Calu3 (cell line): ENCODE measurements at regions not wholly inside any gene's neighbourhood (a gene's known extent, or its start where the extent isn't known, plus 50 kb on each side); places are given as distances from the start of the nearest gene placed in this dataset.

Experiments
- BruUV-seq: library from RNA; stranded (reverse); fragments of 400-500 nt; replicated peaks from 2 replicates; lab custom pipeline; 2021; lab: Mats Ljungman, UMichigan
- CTCF ChIA-PET: fragments of 300-600 bp; sonication (Branson Sonifier 250); formaldehyde crosslinking; loops from one replicate; lab custom pipeline; 2022; ENCODE audit warnings: antibody characterized with exemption; lab: Charles Lee
- DNase-seq: peaks from one replicate; pipeline ENCODE4 v3.0.0; 2022
- H3K27ac Mint-ChIP-seq: one replicate; pipeline ENCODE4 v1.8.0; 2022; ENCODE audit warnings: mixed read lengths; ENCODE audit not compliant: unreplicated experiment
- H3K27me3 Mint-ChIP-seq: one replicate; pipeline ENCODE4 v1.8.0; 2022; ENCODE audit warnings: mixed read lengths; ENCODE audit not compliant: unreplicated experiment
- H3K36me3 Mint-ChIP-seq: one replicate; pipeline ENCODE4 v1.8.0; 2022; ENCODE audit warnings: mild to moderate bottlenecking, moderate library complexity, mixed read lengths; ENCODE audit not compliant: insufficient read depth, unreplicated experiment
- H3K4me1 Mint-ChIP-seq: one replicate; pipeline ENCODE4 v1.8.0; 2022; ENCODE audit warnings: mild to moderate bottlenecking, low read depth, mixed read lengths; ENCODE audit not compliant: unreplicated experiment
- H3K4me3 Mint-ChIP-seq: one replicate; pipeline ENCODE4 v1.8.0; 2022; ENCODE audit warnings: mild to moderate bottlenecking, low read depth, moderate library complexity, mixed read lengths; ENCODE audit not compliant: unreplicated experiment
- H3K9me3 Mint-ChIP-seq: one replicate; pipeline ENCODE4 v1.8.0; 2022; ENCODE audit warnings: low read depth, mixed read lengths; ENCODE audit not compliant: unreplicated experiment
- intact Hi-C: fragments of 100-400 bp; cut with micrococcal nuclease; formaldehyde crosslinking; loops from one replicate; pipeline ENCODE4 v1.10.0; 2022; ENCODE audit not compliant: unreplicated experiment
- TF ChIP-seq, protein P1 (sequence below): fragments of 200-600 bp; IDR thresholded peaks from one replicate; pipeline ENCODE4 v1.8.0; 2022; ENCODE audit warnings: antibody characterized with exemption; ENCODE audit not compliant: unreplicated experiment

DNA sequence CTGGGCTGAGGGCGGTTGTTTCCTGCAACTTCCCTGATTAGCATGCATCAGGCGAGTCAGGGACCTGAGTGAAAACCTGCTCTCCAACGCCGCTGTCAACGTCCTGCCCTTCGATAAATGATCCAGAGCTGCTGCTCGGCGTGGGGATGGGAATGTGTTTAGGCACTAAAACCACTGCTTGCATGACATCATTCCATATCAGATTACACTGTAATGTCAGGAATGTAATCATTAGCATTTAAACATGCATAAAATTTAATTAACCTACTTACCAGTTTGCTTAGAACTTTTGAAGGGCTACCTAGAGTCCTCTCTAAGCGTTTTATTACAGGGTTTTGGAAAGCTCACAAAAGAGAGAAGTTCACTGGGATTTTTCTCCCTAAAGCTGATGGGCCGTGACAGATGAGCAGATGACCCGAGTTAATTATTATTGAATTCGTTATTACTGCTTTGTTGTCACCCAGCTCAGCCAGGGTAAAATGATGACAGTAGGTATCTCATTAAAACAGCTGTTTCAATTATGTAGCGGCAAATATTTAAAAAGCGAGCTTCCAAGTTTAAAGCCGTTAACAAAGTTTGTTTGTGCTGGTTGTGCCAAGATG lies 685.6 kb upstream of the SALL3 start:
- Mint-ChIP-seq H3K36me3 (no peaks in the 10 kb centered on the region), H3K9me3 (peaks cover 20% of the 10 kb centered on the region), H3K27ac (no peak overlapping the region), H3K27me3 (no peaks in the 10 kb centered on the region), H3K4me1 (no peaks in the 10 kb centered on the region), H3K4me3 (no peak overlapping the region)
- CTCF ChIA-PET: no interaction called here
- TF ChIP-seq, protein P1, sequence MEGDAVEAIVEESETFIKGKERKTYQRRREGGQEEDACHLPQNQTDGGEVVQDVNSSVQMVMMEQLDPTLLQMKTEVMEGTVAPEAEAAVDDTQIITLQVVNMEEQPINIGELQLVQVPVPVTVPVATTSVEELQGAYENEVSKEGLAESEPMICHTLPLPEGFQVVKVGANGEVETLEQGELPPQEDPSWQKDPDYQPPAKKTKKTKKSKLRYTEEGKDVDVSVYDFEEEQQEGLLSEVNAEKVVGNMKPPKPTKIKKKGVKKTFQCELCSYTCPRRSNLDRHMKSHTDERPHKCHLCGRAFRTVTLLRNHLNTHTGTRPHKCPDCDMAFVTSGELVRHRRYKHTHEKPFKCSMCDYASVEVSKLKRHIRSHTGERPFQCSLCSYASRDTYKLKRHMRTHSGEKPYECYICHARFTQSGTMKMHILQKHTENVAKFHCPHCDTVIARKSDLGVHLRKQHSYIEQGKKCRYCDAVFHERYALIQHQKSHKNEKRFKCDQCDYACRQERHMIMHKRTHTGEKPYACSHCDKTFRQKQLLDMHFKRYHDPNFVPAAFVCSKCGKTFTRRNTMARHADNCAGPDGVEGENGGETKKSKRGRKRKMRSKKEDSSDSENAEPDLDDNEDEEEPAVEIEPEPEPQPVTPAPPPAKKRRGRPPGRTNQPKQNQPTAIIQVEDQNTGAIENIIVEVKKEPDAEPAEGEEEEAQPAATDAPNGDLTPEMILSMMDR: no peak
- no peak for DNase-seq
- intact Hi-C loops: no loop called here
- BruUV-seq: no TSS peak

DNA sequence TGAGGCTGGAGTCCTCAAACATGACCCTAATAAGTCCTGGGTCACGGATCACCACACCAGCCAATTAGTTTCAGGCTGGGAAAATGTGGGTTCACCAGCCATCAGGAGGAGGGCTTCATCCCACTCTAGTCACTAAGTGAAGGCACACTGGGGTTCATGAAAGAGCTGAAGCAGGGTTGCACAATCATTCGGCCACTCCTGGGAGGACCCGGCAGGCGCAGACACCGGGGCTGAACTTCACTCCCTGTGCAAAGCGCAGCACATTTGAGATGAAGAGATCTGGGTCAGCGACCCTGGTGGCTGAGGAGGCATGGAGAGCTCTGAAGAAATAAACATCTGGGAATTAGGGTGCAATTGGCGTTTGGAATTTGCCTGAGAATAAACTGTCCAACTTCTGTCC lies 684.4 kb upstream of the SALL3 start:
- CTCF ChIA-PET: no interaction called here
- Mint-ChIP-seq H3K4me1 (no peaks in the 10 kb centered on the region), H3K27ac (no peak overlapping the region), H3K9me3 (peaks cover 20% of the 10 kb centered on the region), H3K4me3 (no peak overlapping the region), H3K27me3 (no peaks in the 10 kb centered on the region), H3K36me3 (no peaks in the 10 kb centered on the region)
- no TSS peak for BruUV-seq
- DNase-seq: no peak
- intact Hi-C loops: no loop called here
- TF ChIP-seq, protein P1: no peak

DNA sequence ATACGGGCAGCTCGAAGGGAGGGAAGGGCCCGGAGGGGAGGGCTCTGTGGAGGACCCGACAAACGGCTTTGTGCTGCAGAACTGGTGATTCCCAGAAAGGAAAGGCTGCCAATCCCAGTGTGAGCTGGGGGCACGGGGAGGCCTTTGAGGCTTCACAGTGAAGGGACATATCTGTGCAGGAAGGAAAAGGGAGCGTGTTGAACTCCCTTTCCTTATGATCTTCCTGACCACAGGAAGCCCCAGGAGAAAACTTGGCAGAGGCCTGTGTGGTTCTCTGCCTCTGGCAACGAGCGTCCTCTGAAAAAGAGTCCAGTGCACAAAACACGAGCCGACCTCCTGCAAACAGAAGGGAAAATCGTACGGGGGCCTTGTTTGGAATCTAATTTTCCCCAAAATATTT lies 683.5 kb upstream of the SALL3 start:
- no TSS peak for BruUV-seq
- Mint-ChIP-seq H3K27ac (no peak overlapping the region), H3K27me3 (no peaks in the 10 kb centered on the region)

DNA sequence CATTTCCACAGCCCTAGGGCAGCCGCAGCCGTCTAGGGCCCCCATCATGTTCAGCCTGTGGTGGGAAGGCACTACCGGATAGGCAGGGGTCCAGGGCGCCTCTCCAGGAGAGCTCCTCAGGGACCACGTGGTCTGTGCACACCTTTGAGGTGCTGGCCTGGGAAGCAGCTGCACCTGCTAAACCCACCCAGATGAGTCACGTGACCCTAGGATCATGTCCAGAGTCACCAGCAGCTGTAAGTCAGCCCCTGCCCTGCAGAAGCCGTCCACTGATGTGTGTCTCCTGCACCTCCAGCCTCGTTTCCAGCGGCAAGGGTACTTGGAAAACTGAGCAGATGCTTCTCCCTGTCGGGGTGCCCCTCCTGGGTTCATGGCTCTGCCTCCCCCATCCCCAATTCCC lies 682.6 kb upstream of the SALL3 start:
- Mint-ChIP-seq H3K4me3 (no peak overlapping the region), H3K4me1 (no peaks in the 10 kb centered on the region), H3K27ac (no peak overlapping the region), H3K36me3 (no peaks in the 10 kb centered on the region), H3K27me3 (no peaks in the 10 kb centered on the region), H3K9me3 (peaks cover 11% of the 10 kb centered on the region)
- no TSS peak for BruUV-seq
- CTCF ChIA-PET: no interaction called here
- TF ChIP-seq, protein P1: no peak
- no peak for DNase-seq
- intact Hi-C loops: no loop called here

More for the DNA sequence above, 683.5 kb upstream of the SALL3 start:
- H3K9me3 Mint-ChIP-seq: peaks cover 15% of the 10 kb centered on the region
- no peaks in the 10 kb centered on the region for H3K4me1 Mint-ChIP-seq
- no peak for DNase-seq
- no peaks in the 10 kb centered on the region for H3K36me3 Mint-ChIP-seq
- CTCF ChIA-PET: no interaction called here
- TF ChIP-seq, protein P1: no peak
- intact Hi-C loops: no loop called here
- H3K4me3 Mint-ChIP-seq: no peak overlapping the region
